ENCODE measurements at regions not wholly inside any gene's neighbourhood (a gene's known extent, or its start where the extent isn't known, plus 50 kb on each side); places are given as distances from the start of the nearest gene placed in this dataset.

DNA sequence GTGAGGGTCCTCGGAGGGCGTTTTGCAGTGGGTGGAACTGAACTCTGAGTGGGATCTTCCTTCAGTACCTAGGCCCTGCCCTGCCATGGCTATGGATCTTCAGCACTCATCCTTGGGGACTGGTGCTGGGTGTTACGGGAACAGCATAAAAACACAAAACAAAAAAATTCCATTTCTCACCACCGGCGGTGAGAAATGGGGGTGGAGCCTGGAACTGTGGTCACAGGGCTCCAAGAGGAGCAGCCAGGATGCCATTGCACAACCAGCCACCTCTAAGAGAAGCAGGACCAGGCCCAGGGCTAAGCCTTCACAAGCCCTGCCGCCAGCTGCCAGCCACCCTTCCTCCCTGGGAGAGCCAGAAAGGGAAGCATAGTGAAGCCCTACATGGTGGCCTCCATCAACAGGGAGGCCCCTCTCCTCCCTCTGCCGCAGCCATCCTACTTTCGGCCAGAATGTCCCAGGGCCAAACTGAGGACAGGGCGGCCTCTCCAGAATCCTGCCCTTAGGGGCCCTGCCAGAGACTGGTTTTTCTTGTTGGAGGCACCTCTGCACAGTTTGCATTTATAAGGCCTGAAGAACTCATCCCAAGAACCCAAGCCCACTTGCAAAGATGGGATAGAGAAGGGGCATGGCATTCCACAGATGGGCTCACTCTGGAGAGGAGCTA lies 76.5 kb downstream of the VCPKMT start:
- POLR2A ChIA-PET, result interaction anchor here (2.1 to 2.3 kb wide), 2 partner anchors 21 to 177 kb away, joined by 11 to 25 read pairs; no protein-coding TSS in a partner anchor
- H3K4me3 ChIP-seq (ENCODE audit: low read depth, low read length), result no peak overlapping the region
- CTCF ChIA-PET, result interaction anchor here (0.9 to 3.5 kb wide), 5 partner anchors 12 to 178 kb away, joined by 3 to 11 read pairs (median 7); no protein-coding TSS in a partner anchor
- no peak for DNase-seq (ENCODE audit: low read depth, low spot score)
- TF ChIP-seq, protein P1, sequence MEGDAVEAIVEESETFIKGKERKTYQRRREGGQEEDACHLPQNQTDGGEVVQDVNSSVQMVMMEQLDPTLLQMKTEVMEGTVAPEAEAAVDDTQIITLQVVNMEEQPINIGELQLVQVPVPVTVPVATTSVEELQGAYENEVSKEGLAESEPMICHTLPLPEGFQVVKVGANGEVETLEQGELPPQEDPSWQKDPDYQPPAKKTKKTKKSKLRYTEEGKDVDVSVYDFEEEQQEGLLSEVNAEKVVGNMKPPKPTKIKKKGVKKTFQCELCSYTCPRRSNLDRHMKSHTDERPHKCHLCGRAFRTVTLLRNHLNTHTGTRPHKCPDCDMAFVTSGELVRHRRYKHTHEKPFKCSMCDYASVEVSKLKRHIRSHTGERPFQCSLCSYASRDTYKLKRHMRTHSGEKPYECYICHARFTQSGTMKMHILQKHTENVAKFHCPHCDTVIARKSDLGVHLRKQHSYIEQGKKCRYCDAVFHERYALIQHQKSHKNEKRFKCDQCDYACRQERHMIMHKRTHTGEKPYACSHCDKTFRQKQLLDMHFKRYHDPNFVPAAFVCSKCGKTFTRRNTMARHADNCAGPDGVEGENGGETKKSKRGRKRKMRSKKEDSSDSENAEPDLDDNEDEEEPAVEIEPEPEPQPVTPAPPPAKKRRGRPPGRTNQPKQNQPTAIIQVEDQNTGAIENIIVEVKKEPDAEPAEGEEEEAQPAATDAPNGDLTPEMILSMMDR (IDR thresholded peaks at IDR 0.05; ENCODE audit: insufficient read depth, low read length, missing control alignments), result no peak

DNA sequence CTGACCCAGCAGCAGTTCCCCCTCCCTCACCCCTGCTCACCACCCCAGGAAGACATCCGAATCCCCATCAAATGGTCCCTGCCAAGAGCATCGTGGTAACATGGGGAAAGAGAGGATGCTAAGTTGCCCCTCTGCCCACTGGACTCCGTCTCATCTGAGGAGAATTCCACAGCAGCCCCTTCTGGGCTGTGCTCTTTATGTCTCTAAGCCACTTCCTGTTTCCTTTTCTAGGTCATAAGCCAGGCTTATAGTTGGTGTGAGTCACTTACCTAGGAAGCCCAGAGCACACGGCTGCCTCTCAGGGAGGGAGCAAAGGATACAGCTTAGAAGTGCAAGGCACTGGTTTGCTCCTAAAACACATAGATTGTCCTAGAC lies 76.0 kb downstream of the VCPKMT start:
- H3K4me3 ChIP-seq (ENCODE audit: low read depth, low read length), result no peak overlapping the region
- CTCF ChIA-PET, result interaction anchor here (0.9 to 3.5 kb wide), 4 partner anchors 12 to 178 kb away, joined by 3 to 11 read pairs (median 8); no protein-coding TSS in a partner anchor
- DNase-seq (ENCODE audit: low read depth, low spot score), result no peak
- POLR2A ChIA-PET, result no interaction called here
- TF ChIP-seq, protein P1 (IDR thresholded peaks at IDR 0.05; ENCODE audit: insufficient read depth, low read length, missing control alignments), result no peak

GRCh38 chr14:50040895-50041465 lies 75.4 kb downstream of the VCPKMT start:
- TF ChIP-seq, protein P1 (IDR thresholded peaks at IDR 0.05; ENCODE audit: insufficient read depth, low read length, missing control alignments), result no peak
- DNase-seq (ENCODE audit: low read depth, low spot score), result no peak
- ChIA-PET CTCF (interaction anchor here (0.9 to 3.5 kb wide), 4 partner anchors 13 to 179 kb away, joined by 3 to 11 read pairs (median 8); no protein-coding TSS in a partner anchor), POLR2A (no interaction called here)
- H3K4me3 ChIP-seq (ENCODE audit: low read depth, low read length), result no peak overlapping the region

- no peak for DNase-seq (ENCODE audit: low read depth, low spot score)
- TF ChIP-seq, protein P1 (IDR thresholded peaks at IDR 0.05; ENCODE audit: insufficient read depth, low read length, missing control alignments), result no peak
- CTCF ChIA-PET, result interaction anchor here (1.7 to 3.5 kb wide), 3 partner anchors 14 to 180 kb away, joined by 7 to 11 read pairs (median 9); no protein-coding TSS in a partner anchor
- no peak overlapping the region for H3K4me3 ChIP-seq (ENCODE audit: low read depth, low read length)
- POLR2A ChIA-PET, result interaction anchor here (0.6 kb wide), 1 partner anchor 29 kb away, joined by 3 read pairs; no protein-coding TSS in a partner anchor
Observed at GRCh38 chr14:50041980-50042379, 74.4 kb downstream of the VCPKMT start.

- TF ChIP-seq, protein P1 (IDR thresholded peaks at IDR 0.05; ENCODE audit: insufficient read depth, low read length, missing control alignments), result no peak
- ChIA-PET CTCF (interaction anchor here (0.9 to 1.6 kb wide), 3 partner anchors 16 to 182 kb away, joined by 3 to 6 read pairs (median 4); no protein-coding TSS in a partner anchor), POLR2A (interaction anchor here (1.7 kb wide), 1 partner anchor 17 kb away, joined by 7 read pairs; no protein-coding TSS in a partner anchor)
- no peak overlapping the region for H3K4me3 ChIP-seq (ENCODE audit: low read depth, low read length)
- no peak for DNase-seq (ENCODE audit: low read depth, low spot score)
Observed at GRCh38 chr14:50044042-50044651, 72.2 kb downstream of the VCPKMT start.
